ENCODE measurements at regions not wholly inside any gene's neighbourhood (a gene's known extent, or its start where the extent isn't known, plus 50 kb on each side); places are given as distances from the start of the nearest gene placed in this dataset.

GRCh38 chr2:196341277-196341841, 170.0 kb upstream of the STK17B start:
- no peaks in the 10 kb centered on the region for H3K9me3 ChIP-seq (ENCODE audit: control insufficient read depth in 2 of 3, insufficient read depth in 1 of 3, low read length in 3 of 3)
- no peak for FAIRE-seq
- DNase-seq, result no peak
- H3K36me3 ChIP-seq (ENCODE audit: control insufficient read depth in 2 of 3, insufficient read depth in 3 of 3, low read length in 3 of 3), result no peaks in the 10 kb centered on the region
- H3K27ac ChIP-seq (ENCODE audit: low read depth in 2 of 2, low read length in 2 of 2), result no peak overlapping the region
- H3K4me1 ChIP-seq (ENCODE audit: control insufficient read depth in 2 of 3, insufficient read depth in 2 of 3, low read depth in 1 of 3, low read length in 3 of 3), result no peaks in the 10 kb centered on the region
- H3K9ac ChIP-seq (ENCODE audit: low read length in 3 of 3), result no peak overlapping the region
- H3K4me3 ChIP-seq (ENCODE audit: low read length in 3 of 3), result no peak overlapping the region
- no peaks in the 10 kb centered on the region for H3K27me3 ChIP-seq (ENCODE audit: control insufficient read depth, insufficient read depth, low read length)
- no peak for TF ChIP-seq CTCF (IDR thresholded peaks at IDR 0.05; ENCODE audit: borderline replicate concordance, extremely low read depth, insufficient read depth)
- intact Hi-C loops (cut with DNase I), result no loop called here

GRCh38 chr2:196344397-196344796, 173.0 kb upstream of the STK17B start:
- Histone ChIP-seq H3K9ac (ENCODE audit: low read length in 3 of 3) (no peak overlapping the region), H3K4me1 (ENCODE audit: control insufficient read depth in 2 of 3, insufficient read depth in 2 of 3, low read depth in 1 of 3, low read length in 3 of 3) (no peaks in the 10 kb centered on the region), H3K36me3 (ENCODE audit: control insufficient read depth in 2 of 3, insufficient read depth in 3 of 3, low read length in 3 of 3) (no peaks in the 10 kb centered on the region), H3K4me3 (ENCODE audit: low read length in 3 of 3) (no peak overlapping the region), H3K9me3 (ENCODE audit: control insufficient read depth in 2 of 3, insufficient read depth in 1 of 3, low read length in 3 of 3) (no peaks in the 10 kb centered on the region), H3K27ac (ENCODE audit: low read depth in 2 of 2, low read length in 2 of 2) (no peak overlapping the region), H3K27me3 (ENCODE audit: control insufficient read depth, insufficient read depth, low read length) (no peaks in the 10 kb centered on the region)
- DNase-seq (no peak), FAIRE-seq (no peak)
- intact Hi-C loops (cut with DNase I), result no loop called here
- TF ChIP-seq CTCF (IDR thresholded peaks at IDR 0.05; ENCODE audit: borderline replicate concordance, extremely low read depth, insufficient read depth), result no peak

- no peaks in the 10 kb centered on the region for H3K4me1 ChIP-seq (ENCODE audit: control insufficient read depth in 2 of 3, insufficient read depth in 2 of 3, low read depth in 1 of 3, low read length in 3 of 3)
- H3K27me3 ChIP-seq (ENCODE audit: control insufficient read depth, insufficient read depth, low read length), result no peaks in the 10 kb centered on the region
- FAIRE-seq (no peak), DNase-seq (no peak)
- H3K27ac ChIP-seq (ENCODE audit: low read depth in 2 of 2, low read length in 2 of 2), result no peak overlapping the region
- no peak overlapping the region for H3K4me3 ChIP-seq (ENCODE audit: low read length in 3 of 3)
- no peaks in the 10 kb centered on the region for H3K36me3 ChIP-seq (ENCODE audit: control insufficient read depth in 2 of 3, insufficient read depth in 3 of 3, low read length in 3 of 3)
- H3K9ac ChIP-seq (ENCODE audit: low read length in 3 of 3), result no peak overlapping the region
- H3K9me3 ChIP-seq (ENCODE audit: control insufficient read depth in 2 of 3, insufficient read depth in 1 of 3, low read length in 3 of 3), result peaks cover 0 to 6% (median 0%) of the 10 kb centered on the region in 3 donors
- TF ChIP-seq CTCF (IDR thresholded peaks at IDR 0.05; ENCODE audit: borderline replicate concordance, extremely low read depth, insufficient read depth), result no peak
- intact Hi-C loops (cut with DNase I), result no loop called here
Measured at GRCh38 chr2:196353717-196354116, 182.3 kb upstream of the STK17B start.

GRCh38 chr2:196354186-196354585, 182.8 kb upstream of the STK17B start:
- intact Hi-C loops (cut with DNase I), result no loop called here
- DNase-seq (peak in 1 of 5 donors; percentile 58), FAIRE-seq (no peak)

More at GRCh38 chr2:196354186-196354585, 182.8 kb upstream of the STK17B start:
- Histone ChIP-seq H3K4me1 (ENCODE audit: control insufficient read depth in 2 of 3, insufficient read depth in 2 of 3, low read depth in 1 of 3, low read length in 3 of 3) (no peaks in the 10 kb centered on the region), H3K4me3 (ENCODE audit: low read length in 3 of 3) (no peak overlapping the region), H3K36me3 (ENCODE audit: control insufficient read depth in 2 of 3, insufficient read depth in 3 of 3, low read length in 3 of 3) (no peaks in the 10 kb centered on the region), H3K27ac (ENCODE audit: low read depth in 2 of 2, low read length in 2 of 2) (no peak overlapping the region), H3K9ac (ENCODE audit: low read length in 3 of 3) (no peak overlapping the region), H3K27me3 (ENCODE audit: control insufficient read depth, insufficient read depth, low read length) (no peaks in the 10 kb centered on the region), H3K9me3 (ENCODE audit: control insufficient read depth in 2 of 3, insufficient read depth in 1 of 3, low read length in 3 of 3) (peaks cover 0 to 6% (median 0%) of the 10 kb centered on the region in 3 donors)
- TF ChIP-seq CTCF (IDR thresholded peaks at IDR 0.05; ENCODE audit: borderline replicate concordance, extremely low read depth, insufficient read depth), result no peak
